Breast epithelium (tissue), 3 donors: ENCODE measurements at regions not wholly inside any gene's neighbourhood (a gene's known extent, or its start where the extent isn't known, plus 50 kb on each side); places are given as distances from the start of the nearest gene placed in this dataset.

ENCODE experiments used
- CTCF ChIP-seq, 3 donors: fragments of 450-650 bp; IDR thresholded peaks; one replicate each; pipeline ENCODE4 v1.5.1; 2016 to 2017; ENCODE audit warnings: antibody characterized with exemption in 3 of 3, mild to moderate bottlenecking in 3 of 3, moderate library complexity in 3 of 3
- POLR2A ChIP-seq: fragments of 450-650 bp; IDR thresholded peaks from one replicate; pipeline ENCODE4 v1.6.1; 2016; ENCODE audit warnings: antibody characterized with exemption, mild to moderate bottlenecking, moderate library complexity
- POLR2AphosphoS5 ChIP-seq, 3 donors: sonication (generic); formaldehyde crosslinking; IDR thresholded peaks; one replicate each; pipeline ENCODE4 v1.6.1; 2017; ENCODE audit warnings: antibody characterized with exemption in 3 of 3

GRCh38 chr6:98581705-98582104 is 252.7 kb upstream of the POU3F2 start:
- no peak for TF ChIP-seq CTCF (IDR thresholded peaks at IDR 0.05)
- no peak for TF ChIP-seq POLR2AphosphoS5 (IDR thresholded peaks at IDR 0.05)
- no peak for TF ChIP-seq POLR2A
